ENCODE measurements at regions not wholly inside any gene's neighbourhood (a gene's known extent, or its start where the extent isn't known, plus 50 kb on each side); places are given as distances from the start of the nearest gene placed in this dataset.

- Histone ChIP-seq H3K27ac (no peak overlapping the region), H3K27me3 (no peaks in the 10 kb centered on the region), H3K9me3 (peaks cover 0 to 1% (median 0%) of the 10 kb centered on the region in 3 donors), H3K4me1 (peaks cover 0 to 9% (median 0%) of the 10 kb centered on the region in 3 donors), H3K4me3 (peak overlapping the region in 1 of 2 donors; percentile 32), H3K36me3 (no peaks in the 10 kb centered on the region)
- WGBS, 2 donors (ENCODE audit: low coverage in 1 of 2) = 53 to 77% methylated on average over 5 of the region's 5 CpGs
- TF ChIP-seq CTCF (IDR thresholded peaks at IDR 0.05) (no peak), EP300 (IDR thresholded peaks at IDR 0.05) (no peak), POLR2AphosphoS5 (IDR thresholded peaks at IDR 0.05) (no peak), POLR2A (IDR thresholded peaks at IDR 0.05) (no peak)
- no peak for ATAC-seq
These were observed 118.0 kb upstream of the ARID2 start for GRCh38 chr12:45611495-45611894.

GRCh38 chr12:45612044-45612794 is 117.3 kb upstream of the ARID2 start:
- Histone ChIP-seq H3K9me3 (peaks cover 0 to 1% (median 0%) of the 10 kb centered on the region in 3 donors), H3K4me3 (no peak overlapping the region), H3K36me3 (no peaks in the 10 kb centered on the region), H3K27ac (no peak overlapping the region), H3K27me3 (no peaks in the 10 kb centered on the region), H3K4me1 (peaks cover 0 to 9% (median 0%) of the 10 kb centered on the region in 3 donors)
- WGBS, 2 donors (ENCODE audit: low coverage in 1 of 2) = 88 to 92% methylated on average over 6 to 7 of the region's 7 CpGs
- ATAC-seq = no peak
- TF ChIP-seq POLR2A (IDR thresholded peaks at IDR 0.05) = no peak
- no peak for TF ChIP-seq POLR2AphosphoS5 (IDR thresholded peaks at IDR 0.05)
- no peak for TF ChIP-seq EP300 (IDR thresholded peaks at IDR 0.05)
- TF ChIP-seq CTCF (IDR thresholded peaks at IDR 0.05) = no peak

DNA sequence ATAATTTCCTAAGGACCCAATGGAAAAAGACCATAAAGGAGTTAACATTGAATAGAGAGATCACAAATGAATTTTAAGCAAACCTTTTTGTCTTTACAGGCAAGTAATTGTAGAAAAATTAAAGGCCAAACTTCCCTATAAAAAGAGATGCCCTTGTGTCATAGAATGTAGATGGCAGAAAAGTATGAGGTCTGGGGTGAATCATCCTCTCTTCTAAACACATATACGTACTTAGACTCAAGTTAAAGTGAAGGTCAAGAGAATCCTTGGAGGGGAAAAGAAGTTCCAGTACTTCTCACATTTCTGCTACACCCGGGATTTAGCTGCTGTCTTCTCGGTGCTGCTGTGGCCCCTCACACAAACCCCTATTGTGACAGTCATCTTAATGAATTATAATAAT is 116.2 kb upstream of the ARID2 start:
- Histone ChIP-seq H3K4me3 (no peak overlapping the region), H3K27me3 (no peaks in the 10 kb centered on the region), H3K9me3 (peaks cover 0 to 1% (median 0%) of the 10 kb centered on the region in 3 donors), H3K4me1 (peaks cover 0 to 9% (median 0%) of the 10 kb centered on the region in 3 donors), H3K27ac (no peak overlapping the region), H3K36me3 (no peaks in the 10 kb centered on the region)
- ATAC-seq = no peak
- TF ChIP-seq POLR2AphosphoS5 (IDR thresholded peaks at IDR 0.05) = no peak
- no peak for TF ChIP-seq CTCF (IDR thresholded peaks at IDR 0.05)
- TF ChIP-seq POLR2A (IDR thresholded peaks at IDR 0.05) = no peak
- TF ChIP-seq EP300 (IDR thresholded peaks at IDR 0.05) = no peak
- 51 to 59% methylated on average over 3 of the region's 3 CpGs for WGBS, 2 donors (ENCODE audit: low coverage in 1 of 2)

DNA sequence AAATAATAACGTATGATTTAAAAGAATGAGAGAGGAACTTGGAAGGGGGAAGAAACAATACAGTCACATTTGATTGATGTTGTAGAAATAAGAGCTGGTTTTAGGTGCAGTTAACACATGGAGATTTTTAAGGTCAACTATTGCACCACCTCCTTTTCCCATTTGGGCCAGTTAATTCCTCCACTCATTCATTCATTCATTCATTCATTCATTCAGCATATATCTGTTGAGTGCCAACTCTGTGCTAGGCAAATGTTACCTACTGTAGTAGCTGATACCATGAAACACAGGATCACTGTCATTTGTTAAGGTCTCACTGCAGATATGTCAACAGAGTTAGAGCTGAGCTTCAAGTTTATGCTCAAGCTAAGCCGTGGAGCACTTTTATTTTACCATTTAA is 115.7 kb upstream of the ARID2 start:
- Histone ChIP-seq H3K36me3 (no peaks in the 10 kb centered on the region), H3K4me1 (peaks cover 0 to 9% (median 0%) of the 10 kb centered on the region in 3 donors), H3K9me3 (peaks cover 0 to 1% (median 0%) of the 10 kb centered on the region in 3 donors), H3K4me3 (no peak overlapping the region), H3K27ac (no peak overlapping the region), H3K27me3 (no peaks in the 10 kb centered on the region)
- 58 to 76% methylated on average over 2 of the region's 2 CpGs for WGBS, 2 donors (ENCODE audit: low coverage in 1 of 2)
- no peak for ATAC-seq
- TF ChIP-seq EP300 (IDR thresholded peaks at IDR 0.05) (no peak), CTCF (IDR thresholded peaks at IDR 0.05) (no peak), POLR2AphosphoS5 (IDR thresholded peaks at IDR 0.05) (no peak), POLR2A (IDR thresholded peaks at IDR 0.05) (no peak)

DNA sequence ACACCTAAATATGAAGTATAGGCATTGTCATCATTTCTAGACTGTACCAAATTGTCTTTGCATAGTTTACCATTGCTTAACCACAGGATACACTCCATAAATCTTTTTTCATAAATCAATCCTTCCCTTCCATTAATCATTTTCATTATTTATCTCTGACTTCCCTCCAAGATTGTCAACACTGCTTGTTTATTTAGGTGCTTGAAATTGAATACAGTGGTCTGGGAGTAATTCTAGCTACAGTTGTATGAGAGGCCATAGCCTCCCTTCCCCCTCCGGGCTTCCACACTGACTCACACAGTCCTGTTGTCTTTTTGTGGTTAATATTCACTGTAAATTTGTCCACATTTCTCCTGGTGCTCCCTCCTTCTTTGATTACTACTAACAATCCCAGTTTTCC is 114.2 kb upstream of the ARID2 start:
- TF ChIP-seq POLR2A (IDR thresholded peaks at IDR 0.05) = no peak
- no peak for TF ChIP-seq EP300 (IDR thresholded peaks at IDR 0.05)
- TF ChIP-seq CTCF (IDR thresholded peaks at IDR 0.05) = no peak
- TF ChIP-seq POLR2AphosphoS5 (IDR thresholded peaks at IDR 0.05) = no peak
- Histone ChIP-seq H3K4me3 (no peak overlapping the region), H3K4me1 (peaks cover 0 to 9% (median 0%) of the 10 kb centered on the region in 3 donors), H3K27me3 (no peaks in the 10 kb centered on the region), H3K9me3 (no peaks in the 10 kb centered on the region), H3K27ac (no peak overlapping the region), H3K36me3 (no peaks in the 10 kb centered on the region)
- no peak for ATAC-seq
- 61% methylated on average over 1 of the region's 1 CpG; no CpG with 5 or more reads in 1 of the 2 donors for WGBS, 2 donors (ENCODE audit: low coverage in 1 of 2)

Data from gastroesophageal sphincter (tissue), 4 donors.